ENCODE measurements at regions not wholly inside any gene's neighbourhood (a gene's known extent, or its start where the extent isn't known, plus 50 kb on each side); places are given as distances from the start of the nearest gene placed in this dataset.

DNA sequence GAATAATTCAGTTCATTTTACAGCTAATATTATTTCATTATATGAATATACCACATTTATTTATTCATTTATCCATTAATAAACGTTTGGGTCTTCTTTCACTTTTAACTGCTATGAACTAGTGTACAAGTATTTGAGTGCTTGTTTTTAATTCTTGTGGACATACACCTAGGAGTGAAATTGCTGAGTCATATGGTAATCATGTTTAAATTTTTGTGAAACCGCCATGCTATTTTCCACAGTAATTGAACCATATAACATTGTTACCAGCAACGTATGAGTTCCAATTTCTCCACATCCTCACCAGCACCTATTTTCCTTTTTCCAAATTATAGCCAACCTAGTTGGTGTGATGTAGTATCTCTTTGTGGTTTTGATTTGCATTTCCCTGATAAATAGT, 388.2 kb downstream of the MAGEE1 start:
- TF ChIP-seq, protein P1, sequence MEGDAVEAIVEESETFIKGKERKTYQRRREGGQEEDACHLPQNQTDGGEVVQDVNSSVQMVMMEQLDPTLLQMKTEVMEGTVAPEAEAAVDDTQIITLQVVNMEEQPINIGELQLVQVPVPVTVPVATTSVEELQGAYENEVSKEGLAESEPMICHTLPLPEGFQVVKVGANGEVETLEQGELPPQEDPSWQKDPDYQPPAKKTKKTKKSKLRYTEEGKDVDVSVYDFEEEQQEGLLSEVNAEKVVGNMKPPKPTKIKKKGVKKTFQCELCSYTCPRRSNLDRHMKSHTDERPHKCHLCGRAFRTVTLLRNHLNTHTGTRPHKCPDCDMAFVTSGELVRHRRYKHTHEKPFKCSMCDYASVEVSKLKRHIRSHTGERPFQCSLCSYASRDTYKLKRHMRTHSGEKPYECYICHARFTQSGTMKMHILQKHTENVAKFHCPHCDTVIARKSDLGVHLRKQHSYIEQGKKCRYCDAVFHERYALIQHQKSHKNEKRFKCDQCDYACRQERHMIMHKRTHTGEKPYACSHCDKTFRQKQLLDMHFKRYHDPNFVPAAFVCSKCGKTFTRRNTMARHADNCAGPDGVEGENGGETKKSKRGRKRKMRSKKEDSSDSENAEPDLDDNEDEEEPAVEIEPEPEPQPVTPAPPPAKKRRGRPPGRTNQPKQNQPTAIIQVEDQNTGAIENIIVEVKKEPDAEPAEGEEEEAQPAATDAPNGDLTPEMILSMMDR (IDR thresholded peaks at IDR 0.05; ENCODE audit: low read length) = no peak
- no peak for TF ChIP-seq EZH2 (IDR thresholded peaks at IDR 0.05; ENCODE audit: borderline replicate concordance, low read length)

Measured in OCI-LY1 (cell line).